MM.1S (cell line): ENCODE measurements at regions not wholly inside any gene's neighbourhood (a gene's known extent, or its start where the extent isn't known, plus 50 kb on each side); places are given as distances from the start of the nearest gene placed in this dataset.

Source experiments
- DNase-seq: peaks from one replicate; pipeline ENCODE4 v3.0.0-alpha.2; 2015
- H2AFZ ChIP-seq: fragments of 300-600 bp; sonication (generic); 2 replicates; pipeline ENCODE4 v1.6.0; 2016; ENCODE audit warnings: antibody characterized with exemption, low read length
- H3F3A ChIP-seq: fragments of 300-600 bp; sonication (generic); 2 replicates; pipeline ENCODE4 v1.6.1; 2016; ENCODE audit warnings: mild to moderate bottlenecking, antibody characterized with exemption, low read length, moderate library complexity, mixed read lengths; ENCODE audit not compliant: insufficient read depth
- H3K27ac ChIP-seq: fragments of 300-600 bp; sonication (generic); 2 replicates; pipeline ENCODE4 v1.5.1; 2016; ENCODE audit warnings: mild to moderate bottlenecking, low read length
- H3K27me3 ChIP-seq: fragments of 300-600 bp; sonication (generic); replicated peaks from 2 replicates; pipeline ENCODE4 v1.6.0; 2016; ENCODE audit warnings: low read length; ENCODE audit not compliant: insufficient read depth
- H3K36me3 ChIP-seq: fragments of 300-600 bp; sonication (generic); replicated peaks from 2 replicates; pipeline ENCODE4 v1.6.1; 2016; ENCODE audit warnings: mild to moderate bottlenecking, low read length, mixed read lengths; ENCODE audit not compliant: insufficient read depth
- H3K4me1 ChIP-seq: fragments of 300-600 bp; sonication (generic); 2 replicates; pipeline ENCODE4 v1.6.1; 2016; ENCODE audit warnings: low read length, mixed read lengths
- H3K4me2 ChIP-seq: fragments of 300-600 bp; sonication (generic); 2 replicates; pipeline ENCODE4 v1.6.0; 2016; ENCODE audit warnings: low read depth, low read length
- H3K4me3 ChIP-seq: fragments of 300-600 bp; sonication (generic); 2 replicates; pipeline ENCODE4 v1.5.1; 2016; ENCODE audit warnings: low read length, mixed read lengths
- H3K79me2 ChIP-seq: fragments of 300-600 bp; sonication (generic); 2 replicates; pipeline ENCODE4 v1.6.1; 2016; ENCODE audit warnings: mixed run types, low read length, mixed read lengths
- H3K9ac ChIP-seq: fragments of 300-600 bp; sonication (generic); 2 replicates; pipeline ENCODE4 v1.6.1; 2016; ENCODE audit warnings: low read length, mixed read lengths
- H3K9me2 ChIP-seq: fragments of 300-600 bp; sonication (generic); replicated peaks from 2 replicates; pipeline ENCODE4 v1.6.1; 2016; ENCODE audit warnings: mild to moderate bottlenecking, low read length, mixed read lengths; ENCODE audit not compliant: insufficient read depth
- H3K9me3 ChIP-seq: fragments of 300-600 bp; sonication (generic); replicated peaks from 2 replicates; pipeline ENCODE4 v1.6.1; 2016; ENCODE audit warnings: mild to moderate bottlenecking, low read length, mixed read lengths; ENCODE audit not compliant: insufficient read depth
- H4K20me1 ChIP-seq: fragments of 300-600 bp; sonication (generic); 2 replicates; pipeline ENCODE4 v1.6.1; 2016; ENCODE audit warnings: mild to moderate bottlenecking, low read length, moderate library complexity, mixed read lengths; ENCODE audit not compliant: insufficient read depth
- EZH2 ChIP-seq: fragments of 300-600 bp; sonication (generic); optimal IDR thresholded peaks from 2 replicates; pipeline ENCODE3; 2017; ENCODE audit warnings: low read depth, mild to moderate bottlenecking, antibody characterized with exemption, low read length, mixed read lengths
- EZH2phosphoT487 ChIP-seq: fragments of 300-600 bp; sonication (generic); IDR thresholded peaks from 2 replicates; pipeline ENCODE4 v1.6.1; 2018; ENCODE audit warnings: antibody characterized with exemption, low read length
- TF ChIP-seq, protein P1 (sequence below): fragments of 300-600 bp; sonication (generic); IDR thresholded peaks from 2 replicates; pipeline ENCODE4 v1.5.1; 2016; ENCODE audit warnings: antibody characterized with exemption, low read length, mixed read lengths

DNA sequence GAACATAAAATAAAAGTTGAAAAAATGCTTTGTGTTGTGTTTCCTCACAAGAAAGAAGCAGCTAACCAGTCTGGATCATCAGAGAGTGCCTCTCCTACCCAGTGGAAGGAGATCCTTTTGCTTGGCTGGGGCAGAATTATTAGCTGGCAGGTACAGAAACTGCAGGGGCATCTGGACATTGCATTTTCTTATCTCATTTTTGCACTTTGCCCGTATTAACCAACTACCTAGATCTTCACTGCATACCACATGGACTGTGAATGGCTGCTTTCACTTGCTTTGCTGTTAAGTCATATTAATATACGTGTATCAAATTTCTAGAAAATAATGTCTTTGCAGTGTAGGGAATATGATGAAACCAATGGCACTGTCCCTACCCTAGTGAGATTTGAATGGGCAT is 52.9 kb upstream of the PDGFRA start:
- Histone ChIP-seq H3K4me1 (no peaks in the 10 kb centered on the region), H3K9me2 (no peaks in the 10 kb centered on the region), H3K4me2 (no peak overlapping the region), H3K27ac (no peak overlapping the region), H2AFZ (no peak overlapping the region), H3K27me3 (no peaks in the 10 kb centered on the region), H3K36me3 (no peaks in the 10 kb centered on the region), H4K20me1 (no peaks in the 10 kb centered on the region), H3K9ac (no peak overlapping the region), H3K4me3 (no peak overlapping the region), H3K9me3 (no peaks in the 10 kb centered on the region), H3F3A (no peaks in the 10 kb centered on the region), H3K79me2 (no peaks in the 10 kb centered on the region)
- no peak for DNase-seq
- TF ChIP-seq EZH2phosphoT487, result no peak
- TF ChIP-seq, protein P1, sequence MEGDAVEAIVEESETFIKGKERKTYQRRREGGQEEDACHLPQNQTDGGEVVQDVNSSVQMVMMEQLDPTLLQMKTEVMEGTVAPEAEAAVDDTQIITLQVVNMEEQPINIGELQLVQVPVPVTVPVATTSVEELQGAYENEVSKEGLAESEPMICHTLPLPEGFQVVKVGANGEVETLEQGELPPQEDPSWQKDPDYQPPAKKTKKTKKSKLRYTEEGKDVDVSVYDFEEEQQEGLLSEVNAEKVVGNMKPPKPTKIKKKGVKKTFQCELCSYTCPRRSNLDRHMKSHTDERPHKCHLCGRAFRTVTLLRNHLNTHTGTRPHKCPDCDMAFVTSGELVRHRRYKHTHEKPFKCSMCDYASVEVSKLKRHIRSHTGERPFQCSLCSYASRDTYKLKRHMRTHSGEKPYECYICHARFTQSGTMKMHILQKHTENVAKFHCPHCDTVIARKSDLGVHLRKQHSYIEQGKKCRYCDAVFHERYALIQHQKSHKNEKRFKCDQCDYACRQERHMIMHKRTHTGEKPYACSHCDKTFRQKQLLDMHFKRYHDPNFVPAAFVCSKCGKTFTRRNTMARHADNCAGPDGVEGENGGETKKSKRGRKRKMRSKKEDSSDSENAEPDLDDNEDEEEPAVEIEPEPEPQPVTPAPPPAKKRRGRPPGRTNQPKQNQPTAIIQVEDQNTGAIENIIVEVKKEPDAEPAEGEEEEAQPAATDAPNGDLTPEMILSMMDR, result no peak
- TF ChIP-seq EZH2, result no peak
